ENCODE measurements at regions not wholly inside any gene's neighbourhood (a gene's known extent, or its start where the extent isn't known, plus 50 kb on each side); places are given as distances from the start of the nearest gene placed in this dataset.

GRCh38 chr1:195197116-195197515 lies 1411.1 kb downstream of the KCNT2 start:
- H3K4me3 ChIP-seq (ENCODE audit: low read length) = no peak overlapping the region
- H3K27ac Mint-ChIP-seq = no peak overlapping the region
- H3K27me3 ChIP-seq (ENCODE audit: control insufficient read depth, insufficient read depth, low read length, poor library complexity, severe bottlenecking) = no peaks in the 10 kb centered on the region
- no peak for TF ChIP-seq CTCF (conservative IDR thresholded peaks at IDR 0.05)
- no peaks in the 10 kb centered on the region for H3K9me3 ChIP-seq (ENCODE audit: control insufficient read depth, low read length)
- no peaks in the 10 kb centered on the region for H3K4me1 ChIP-seq (ENCODE audit: control insufficient read depth, insufficient read depth, low read length)
- WGBS, 2 experiments (ENCODE audit: insufficient coverage in 1 of 2, insufficient read length in 1 of 2) = 90% methylated on average over 1 of the region's 1 CpG; no CpG with 5 or more reads in 1 of the 2 experiments
- no peaks in the 10 kb centered on the region for H3K27me3 Mint-ChIP-seq (ENCODE audit: insufficient read depth)
- H3K4me3 Mint-ChIP-seq = no peak overlapping the region
- no peaks in the 10 kb centered on the region for H3K36me3 ChIP-seq (ENCODE audit: control insufficient read depth, insufficient read depth, low read length)
- no peak overlapping the region for H3K9ac ChIP-seq (ENCODE audit: extremely low read depth, low read length, poor library complexity, severe bottlenecking)
- H3K9me3 Mint-ChIP-seq = no peaks in the 10 kb centered on the region
- DNase-seq = no peak
- no peaks in the 10 kb centered on the region for H3K4me1 Mint-ChIP-seq
- no peak overlapping the region for H3K27ac ChIP-seq (ENCODE audit: low read depth, low read length)
- H3K36me3 Mint-ChIP-seq (ENCODE audit: low read depth) = no peaks in the 10 kb centered on the region

GRCh38 chr1:195195423-195196057 lies 1412.7 kb downstream of the KCNT2 start:
- Histone ChIP-seq H3K4me1 (ENCODE audit: control insufficient read depth, insufficient read depth, low read length) (no peaks in the 10 kb centered on the region), H3K9ac (ENCODE audit: extremely low read depth, low read length, poor library complexity, severe bottlenecking) (no peak overlapping the region), H3K27me3 (ENCODE audit: control insufficient read depth, insufficient read depth, low read length, poor library complexity, severe bottlenecking) (no peaks in the 10 kb centered on the region), H3K4me3 (ENCODE audit: low read length) (no peak overlapping the region), H3K9me3 (ENCODE audit: control insufficient read depth, low read length) (no peaks in the 10 kb centered on the region), H3K36me3 (ENCODE audit: control insufficient read depth, insufficient read depth, low read length) (no peaks in the 10 kb centered on the region), H3K27ac (ENCODE audit: low read depth, low read length) (no peak overlapping the region)
- WGBS, 2 experiments (ENCODE audit: insufficient coverage in 1 of 2, insufficient read length in 1 of 2) = 80 to 86% methylated on average over 6 to 8 of the region's 8 CpGs
- no peak overlapping the region for H3K4me3 Mint-ChIP-seq
- no peaks in the 10 kb centered on the region for H3K36me3 Mint-ChIP-seq (ENCODE audit: low read depth)
- H3K9me3 Mint-ChIP-seq = no peaks in the 10 kb centered on the region
- no peaks in the 10 kb centered on the region for H3K4me1 Mint-ChIP-seq
- no peak for DNase-seq
- TF ChIP-seq CTCF (conservative IDR thresholded peaks at IDR 0.05) = no peak
- H3K27me3 Mint-ChIP-seq (ENCODE audit: insufficient read depth) = no peaks in the 10 kb centered on the region
- no peak overlapping the region for H3K27ac Mint-ChIP-seq

GRCh38 chr1:195193134-195193533 lies 1415.1 kb downstream of the KCNT2 start:
- TF ChIP-seq CTCF (conservative IDR thresholded peaks at IDR 0.05) = no peak
- Histone ChIP-seq H3K4me3 (ENCODE audit: low read length) (no peak overlapping the region), H3K36me3 (ENCODE audit: control insufficient read depth, insufficient read depth, low read length) (no peaks in the 10 kb centered on the region), H3K9me3 (ENCODE audit: control insufficient read depth, low read length) (no peaks in the 10 kb centered on the region), H3K4me1 (ENCODE audit: control insufficient read depth, insufficient read depth, low read length) (no peaks in the 10 kb centered on the region), H3K9ac (ENCODE audit: extremely low read depth, low read length, poor library complexity, severe bottlenecking) (no peak overlapping the region), H3K27me3 (ENCODE audit: control insufficient read depth, insufficient read depth, low read length, poor library complexity, severe bottlenecking) (no peaks in the 10 kb centered on the region), H3K27ac (ENCODE audit: low read depth, low read length) (no peak overlapping the region)
- no peak overlapping the region for H3K27ac Mint-ChIP-seq
- no peaks in the 10 kb centered on the region for H3K4me1 Mint-ChIP-seq
- DNase-seq = no peak
- no peaks in the 10 kb centered on the region for H3K27me3 Mint-ChIP-seq (ENCODE audit: insufficient read depth)
- no peaks in the 10 kb centered on the region for H3K9me3 Mint-ChIP-seq
- no CpG with 5 or more reads among the region's 3 CpGs for WGBS, 2 experiments (ENCODE audit: insufficient coverage in 1 of 2, insufficient read length in 1 of 2)
- H3K4me3 Mint-ChIP-seq = no peak overlapping the region
- H3K36me3 Mint-ChIP-seq (ENCODE audit: low read depth) = no peaks in the 10 kb centered on the region
